HPDE6-E6E7 (cell line): ENCODE measurements at regions not wholly inside any gene's neighbourhood (a gene's known extent, or its start where the extent isn't known, plus 50 kb on each side); places are given as distances from the start of the nearest gene placed in this dataset.

Experiments
- DNase-seq: peaks from one replicate; pipeline ENCODE4 v3.0.0; 2011; ENCODE audit warnings: missing footprints; ENCODE audit errors: extremely low spot score

GRCh38 chr2:15082105-15083058 is 449.9 kb downstream of the LRATD1 start:
- DNase-seq, result no peak

GRCh38 chr2:15084826-15085489 is 452.4 kb downstream of the LRATD1 start:
- DNase-seq, result no peak

GRCh38 chr2:15092181-15092580 is 459.7 kb downstream of the LRATD1 start:
- no peak for DNase-seq

GRCh38 chr2:15092691-15093090 is 460.2 kb downstream of the LRATD1 start:
- DNase-seq, result no peak

- DNase-seq, result no peak
These were observed 461.6 kb downstream of the LRATD1 start for GRCh38 chr2:15094161-15094560.

- no peak for DNase-seq
These were observed 464.3 kb downstream of the NBAS start for GRCh38 chr2:15096873-15097272.

GRCh38 chr2:15107137-15107536 is 454.0 kb downstream of the NBAS start:
- DNase-seq, result no peak

GRCh38 chr2:15111718-15112117 is 449.4 kb downstream of the NBAS start:
- DNase-seq, result no peak

- no peak for DNase-seq
These were observed 448.9 kb downstream of the NBAS start for GRCh38 chr2:15112216-15112615.

- DNase-seq, result no peak
These were observed 445.4 kb downstream of the NBAS start for GRCh38 chr2:15115776-15116175.

- DNase-seq, result no peak
These were observed 444.3 kb downstream of the NBAS start for GRCh38 chr2:15116830-15117229.
